ENCODE measurements at regions not wholly inside any gene's neighbourhood (a gene's known extent, or its start where the extent isn't known, plus 50 kb on each side); places are given as distances from the start of the nearest gene placed in this dataset.

DNA sequence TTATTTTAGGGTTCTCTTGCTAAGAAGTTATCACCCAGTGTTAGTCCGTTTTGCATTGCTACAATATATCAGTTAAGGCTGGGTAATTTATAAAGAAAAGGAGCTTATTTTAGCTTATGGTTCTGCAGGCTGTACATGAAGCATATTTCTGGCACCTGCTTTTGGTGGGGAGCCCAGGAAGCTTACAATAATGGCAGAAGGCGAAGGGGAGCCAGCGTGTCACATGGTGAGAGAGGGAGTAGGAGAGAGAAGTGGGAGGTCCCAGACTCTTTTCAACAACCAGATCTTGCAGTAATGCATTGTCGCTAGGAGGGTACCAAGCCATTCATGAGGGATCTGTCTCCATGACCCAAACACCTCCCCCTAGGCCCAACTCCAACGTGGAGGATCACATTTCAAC is 688.8 kb upstream of the PIK3C3 start:
- Histone ChIP-seq H2AFZ (ENCODE audit: low read depth, low read length) (no peak overlapping the region), H3K4me1 (ENCODE audit: control insufficient read depth, extremely low read depth, insufficient read depth, low read length) (no peaks in the 10 kb centered on the region), H3K4me2 (ENCODE audit: insufficient read depth, low read length) (no peak overlapping the region), H3K36me3 (ENCODE audit: control insufficient read depth in 2 of 2, extremely low read depth in 1 of 2, insufficient read depth in 2 of 2, low read length in 2 of 2) (no peaks in the 10 kb centered on the region), H3K79me2 (ENCODE audit: control insufficient read depth, insufficient read depth, low read length) (no peaks in the 10 kb centered on the region), H3K9ac (replicated peaks; ENCODE audit: extremely low read depth, insufficient read depth, low read length) (no peak overlapping the region), H4K20me1 (replicated peaks; ENCODE audit: control insufficient read depth, extremely low read depth, insufficient read depth, low read length) (no peaks in the 10 kb centered on the region), H3K9me3 (replicated peaks; ENCODE audit: control insufficient read depth, insufficient read depth, low read length) (no peaks in the 10 kb centered on the region), H3K9me1 (replicated peaks; ENCODE audit: control insufficient read depth, extremely low read depth, insufficient read depth, low read length) (no peaks in the 10 kb centered on the region), H3K27me3 (ENCODE audit: control insufficient read depth in 2 of 2, insufficient read depth in 2 of 2, low read length in 2 of 2) (no peaks in the 10 kb centered on the region), H3K4me3 (replicated peaks in 1 of 3; ENCODE audit: insufficient read depth in 1 of 3, low read depth in 1 of 3, low read length in 3 of 3) (no peak overlapping the region), H3K27ac (ENCODE audit: insufficient read depth, low read depth, low read length) (no peak overlapping the region)
- TF ChIP-seq GATA2 (IDR thresholded peaks at IDR 0.05; ENCODE audit: insufficient read depth, insufficient read length, low read depth, low read length) (no peak), FOS (IDR thresholded peaks at IDR 0.05; ENCODE audit: borderline replicate concordance, insufficient read depth, low read length) (no peak), CTCF (IDR thresholded peaks at IDR 0.05; ENCODE audit: extremely low read depth in 1 of 2, insufficient read depth in 1 of 2, low read depth in 1 of 2, low read length in 2 of 2) (no peak), JUN (IDR thresholded peaks at IDR 0.05; ENCODE audit: borderline replicate concordance, insufficient read depth, insufficient read length, low read depth) (no peak), MYC (IDR thresholded peaks at IDR 0.05; ENCODE audit: low read depth, low read length) (no peak), POLR2AphosphoS5 (IDR thresholded peaks at IDR 0.05; ENCODE audit: insufficient read depth, low read depth, low read length) (no peak), EZH2 (IDR thresholded peaks at IDR 0.05; ENCODE audit: borderline replicate concordance, low read depth, low read length, severe bottlenecking) (no peak), POLR2A (IDR thresholded peaks at IDR 0.05; ENCODE audit: low read depth, low read length) (no peak)
- TF ChIP-seq, protein P1, sequence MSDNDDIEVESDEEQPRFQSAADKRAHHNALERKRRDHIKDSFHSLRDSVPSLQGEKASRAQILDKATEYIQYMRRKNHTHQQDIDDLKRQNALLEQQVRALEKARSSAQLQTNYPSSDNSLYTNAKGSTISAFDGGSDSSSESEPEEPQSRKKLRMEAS (IDR thresholded peaks at IDR 0.05; ENCODE audit: insufficient read depth, insufficient read length), result no peak
- BruUV-seq (replicated peaks), result no TSS peak
- intact Hi-C loops (cut with micrococcal nuclease) (no loop called here), dilution Hi-C loops (cut with MboI; ENCODE audit: extremely low pct_ligation_motif_present, low sequenced_read_pairs) (no loop called here)
- ChIA-PET POLR2A (no interaction called here), CTCF (no interaction called here)
- FAIRE-seq, result no peak
- DNase-seq (ENCODE audit: low read depth, low spot score), result no peak

Measured in endothelial cell of umbilical vein (primary cell).